HepG2 (cell line): ENCODE measurements at regions not wholly inside any gene's neighbourhood (a gene's known extent, or its start where the extent isn't known, plus 50 kb on each side); places are given as distances from the start of the nearest gene placed in this dataset.

Experiments used
- BCL3 ChIP-seq: sonication (generic); formaldehyde crosslinking; IDR thresholded peaks from 2 replicates; pipeline ENCODE4 v1.5.1; 2020; ENCODE audit warnings: mild to moderate bottlenecking, missing genetic modification reagents, moderate library complexity
- ESRRA ChIP-seq: sonication (generic); formaldehyde crosslinking; IDR thresholded peaks from 2 replicates; pipeline ENCODE4 v1.5.1; 2020; ENCODE audit warnings: mild to moderate bottlenecking, low read depth, missing genetic modification reagents
- EZH2 ChIP-seq: conservative IDR thresholded peaks from 2 replicates; pipeline ENCODE4 v1.6.1; 2012; ENCODE audit warnings: mild to moderate bottlenecking, low read depth, low read length, moderate library complexity
- MYC ChIP-seq: sonication (generic); formaldehyde crosslinking; IDR thresholded peaks from 2 replicates; pipeline ENCODE4 v1.9.0; 2021; ENCODE audit warnings: missing genetic modification reagents, borderline replicate concordance
- PBX2 ChIP-seq: IDR thresholded peaks from 2 replicates; pipeline ENCODE4 v1.6.1; 2016; ENCODE audit warnings: control low read depth
- RELA ChIP-seq: sonication (generic); formaldehyde crosslinking; IDR thresholded peaks from 2 replicates; pipeline ENCODE4 v1.4.0; 2020; ENCODE audit warnings: missing genetic modification reagents
- ZBTB1 ChIP-seq: sonication (generic); formaldehyde crosslinking; IDR thresholded peaks from 2 replicates; pipeline ENCODE4 v1.4.0; 2020; ENCODE audit warnings: missing genetic modification reagents, borderline replicate concordance
- ZNF225 ChIP-seq: sonication (generic); formaldehyde crosslinking; IDR thresholded peaks from 2 replicates; pipeline ENCODE4 v1.4.0; 2020; ENCODE audit warnings: mild to moderate bottlenecking, missing genetic modification reagents
- ZNF432 ChIP-seq: sonication (generic); formaldehyde crosslinking; IDR thresholded peaks from 2 replicates; pipeline ENCODE4 v1.5.0; 2020; ENCODE audit warnings: missing genetic modification reagents, mild to moderate bottlenecking, borderline replicate concordance
- ZNF557 ChIP-seq: sonication (generic); formaldehyde crosslinking; IDR thresholded peaks from 2 replicates; pipeline ENCODE4 v1.4.0; 2020; ENCODE audit warnings: missing genetic modification reagents

GRCh38 chr9:90300611-90301276 is 341.9 kb downstream of the DIRAS2 start:
- TF ChIP-seq MYC (CRISPR knock-in tag) = no peak
- no peak for TF ChIP-seq BCL3 (CRISPR knock-in tag)
- TF ChIP-seq RELA = no peak
- TF ChIP-seq ZNF432 (CRISPR knock-in tag) = no peak
- no peak for TF ChIP-seq ZNF557
- TF ChIP-seq ESRRA (CRISPR knock-in tag) = no peak
- no peak for TF ChIP-seq PBX2 (CRISPR knock-in tag)
- no peak for TF ChIP-seq ZBTB1 (CRISPR knock-in tag)
- TF ChIP-seq ZNF225 (CRISPR knock-in tag) = no peak
- TF ChIP-seq EZH2 = no peak
